ENCODE measurements at regions not wholly inside any gene's neighbourhood (a gene's known extent, or its start where the extent isn't known, plus 50 kb on each side); places are given as distances from the start of the nearest gene placed in this dataset.

DNA sequence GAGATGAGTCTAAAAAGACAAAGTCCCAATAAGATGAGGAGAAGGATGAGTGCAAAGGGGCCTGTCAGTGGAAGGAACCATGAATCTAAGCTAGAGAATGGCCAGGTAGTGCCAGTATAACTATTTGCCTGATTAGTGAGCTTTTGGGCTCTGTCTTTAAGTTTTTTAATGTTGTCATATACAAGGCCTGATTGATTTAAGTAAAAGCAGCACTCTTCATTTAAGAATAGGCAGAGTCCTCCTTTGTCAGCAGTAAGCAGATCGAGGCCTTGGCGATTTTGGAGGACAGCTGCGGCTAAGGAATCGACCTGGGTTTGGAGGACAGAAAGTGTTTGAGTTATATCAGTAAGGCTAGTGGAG lies 753.4 kb upstream of the ADGRB3 start:
- TF ChIP-seq TARDBP (IDR thresholded peaks at IDR 0.05) (no peak), ARNT (IDR thresholded peaks at IDR 0.05) (no peak), SP1 (IDR thresholded peaks at IDR 0.05) (no peak), BHLHE40 (IDR thresholded peaks at IDR 0.05; ENCODE audit: borderline replicate concordance) (no peak), HDGF (IDR thresholded peaks at IDR 0.05; ENCODE audit: borderline replicate concordance) (no peak), FOXA1 (IDR thresholded peaks at IDR 0.05) (no peak), FOXM1 (IDR thresholded peaks at IDR 0.05; ENCODE audit: borderline replicate concordance) (no peak), L3MBTL2 (conservative IDR thresholded peaks at IDR 0.05) (no peak)
- TF ChIP-seq, protein P1, sequence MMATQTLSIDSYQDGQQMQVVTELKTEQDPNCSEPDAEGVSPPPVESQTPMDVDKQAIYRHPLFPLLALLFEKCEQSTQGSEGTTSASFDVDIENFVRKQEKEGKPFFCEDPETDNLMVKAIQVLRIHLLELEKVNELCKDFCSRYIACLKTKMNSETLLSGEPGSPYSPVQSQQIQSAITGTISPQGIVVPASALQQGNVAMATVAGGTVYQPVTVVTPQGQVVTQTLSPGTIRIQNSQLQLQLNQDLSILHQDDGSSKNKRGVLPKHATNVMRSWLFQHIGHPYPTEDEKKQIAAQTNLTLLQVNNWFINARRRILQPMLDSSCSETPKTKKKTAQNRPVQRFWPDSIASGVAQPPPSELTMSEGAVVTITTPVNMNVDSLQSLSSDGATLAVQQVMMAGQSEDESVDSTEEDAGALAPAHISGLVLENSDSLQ (IDR thresholded peaks at IDR 0.05): no peak
